HCT116 (cell line): ENCODE measurements at regions not wholly inside any gene's neighbourhood (a gene's known extent, or its start where the extent isn't known, plus 50 kb on each side); places are given as distances from the start of the nearest gene placed in this dataset.

Source experiments
- ATAC-seq: fragments of 200-7000 bp; cut with Tn5 transposase; 2 replicates; pipeline ENCODE4 v1.9.1; 2020; ENCODE audit warnings: mild to moderate bottlenecking, moderate library complexity
- BruUV-seq: library from RNA; stranded (reverse); fragments of 400-500 nt; replicated peaks from 2 replicates; lab custom pipeline; 2021; lab: Mats Ljungman, UMichigan
- CTCF ChIA-PET: fragments of 300-600 bp; sonication (Branson Sonifier 250); formaldehyde crosslinking; loops from one replicate; lab custom pipeline; 2021; ENCODE audit warnings: antibody characterized with exemption; lab: Charles Lee
- POLR2A ChIA-PET: fragments of 300-600, 350-600 bp; sonication (Branson Sonifier 250); formaldehyde crosslinking; loops from one replicate; lab custom pipeline; 2021; ENCODE audit warnings: antibody characterized with exemption; lab: Charles Lee
- RAD21 ChIA-PET, 2 experiments: fragments of 300-600 bp; sonication (Branson Sonifier 250); formaldehyde crosslinking; loops; one replicate each; lab custom pipeline; 2023; ENCODE audit warnings: low total read pairs in 2 of 2; ENCODE audit not compliant: uncharacterized antibody in 2 of 2, unreplicated experiment in 2 of 2, low non-redundant PET in 1 of 2; lab: Charles Lee
- DNase-seq: peaks from one replicate; pipeline ENCODE4 v3.0.0-alpha.2; 2010; ENCODE audit warnings: low read depth, low spot score
- H2AFZ ChIP-seq: fragments of 200-600 bp; shearing (Covaris generic), sonication (generic); 2 replicates; pipeline ENCODE4 v1.6.1; 2017; ENCODE audit warnings: low read depth, mixed run types, mixed read lengths, antibody characterized with exemption, low read length; ENCODE audit not compliant: poor library complexity, severe bottlenecking
- H3K27ac ChIP-seq: 2 replicates; pipeline ENCODE4 v1.5.1; 2012; ENCODE audit warnings: low read depth, low read length
- H3K27me3 ChIP-seq: fragments of 200-600 bp; sonication (generic); 2 replicates; pipeline ENCODE4 v1.6.1; 2016; ENCODE audit warnings: mixed run types, low read length, mixed read lengths; ENCODE audit not compliant: insufficient read depth
- H3K36me3 ChIP-seq, 2 experiments: fragments of 200-500 bp in 1 of 2; fragments of 200-600 bp in 1 of 2; sonication (Bioruptor generic) in 1 of 2; sonication (generic) in 1 of 2; 2 replicates each; pipeline versions ENCODE4 v1.5.1 to v1.6.1; 2014 to 2016; ENCODE audit warnings: low read length in 2 of 2, inconsistent platforms in 1 of 2, mixed read lengths in 1 of 2, mixed run types in 1 of 2; ENCODE audit not compliant: insufficient read depth in 2 of 2, control insufficient read depth in 1 of 2
- H3K4me1 ChIP-seq, 2 experiments: fragments of 200-600 bp in 1 of 2; sonication (generic) in 1 of 2; 2 replicates each; pipeline versions ENCODE4 v1.5.1 to v1.6.1; 2012 to 2017; ENCODE audit warnings: low read length in 2 of 2, inconsistent platforms in 1 of 2, mild to moderate bottlenecking in 1 of 2, mixed read lengths in 1 of 2, mixed run types in 1 of 2, moderate library complexity in 1 of 2; ENCODE audit not compliant: insufficient read depth in 2 of 2, control insufficient read depth in 1 of 2
- H3K4me2 ChIP-seq: fragments of 200-600 bp; sonication (generic); 2 replicates; pipeline ENCODE4 v1.6.1; 2017; ENCODE audit warnings: mixed run types, low read length, mixed read lengths
- H3K4me3 ChIP-seq, 2 experiments: fragments of 200-600 bp in 1 of 2; sonication (generic) in 1 of 2; replicated peaks in 1 of 2; 2 replicates each; pipeline ENCODE4 v1.5.1; 2011 to 2016; ENCODE audit warnings: low read length in 2 of 2, control low read depth in 1 of 2, low read depth in 1 of 2, mild to moderate bottlenecking in 1 of 2, mixed read lengths in 1 of 2, mixed run types in 1 of 2
- H3K79me2 ChIP-seq: fragments of 200-600 bp; sonication (generic); 2 replicates; pipeline ENCODE4 v1.6.1; 2017; ENCODE audit warnings: mild to moderate bottlenecking, mixed run types, low read length, moderate library complexity, mixed read lengths; ENCODE audit not compliant: insufficient read depth
- H3K9ac ChIP-seq: fragments of 200-600 bp; sonication (generic); 2 replicates; pipeline ENCODE4 v1.6.1; 2016; ENCODE audit warnings: low read length, mixed read lengths
- H3K9me2 ChIP-seq: fragments of 200-600 bp; sonication (generic), shearing (Covaris generic); 2 replicates; pipeline ENCODE4 v1.6.1; 2017; ENCODE audit warnings: mixed run types, mild to moderate bottlenecking, moderate library complexity; ENCODE audit not compliant: insufficient read depth
- H3K9me3 ChIP-seq, 2 experiments: fragments of 200-500 bp in 1 of 2; fragments of 200-600 bp in 1 of 2; sonication (Bioruptor generic) in 1 of 2; sonication (generic) in 1 of 2; 2 replicates each; pipeline ENCODE4 v1.6.1; 2014 to 2017; ENCODE audit warnings: low read length in 2 of 2, mixed read lengths in 2 of 2, inconsistent platforms in 1 of 2, low read depth in 1 of 2, mild to moderate bottlenecking in 1 of 2, mixed run types in 1 of 2, moderate library complexity in 1 of 2; ENCODE audit not compliant: control insufficient read depth in 1 of 2, insufficient read depth in 1 of 2
- H4K20me1 ChIP-seq: fragments of 200-600 bp; sonication (generic), shearing (Covaris generic); 2 replicates; pipeline ENCODE4 v1.6.1; 2017; ENCODE audit warnings: mixed run types, mild to moderate bottlenecking, moderate library complexity; ENCODE audit not compliant: insufficient read depth
- CBX3 ChIP-seq: IDR thresholded peaks from 2 replicates; pipeline ENCODE4 v1.6.1; 2012; ENCODE audit warnings: low read depth
- ELF1 ChIP-seq: IDR thresholded peaks from 2 replicates; pipeline ENCODE4 v1.6.1; 2012; ENCODE audit warnings: low read depth, borderline replicate concordance
- EZH2 ChIP-seq: fragments of 200-600 bp; sonication (generic); IDR thresholded peaks from 2 replicates; pipeline ENCODE4 v1.6.1; 2017; ENCODE audit warnings: antibody characterized with exemption, mixed run types
- FOSL1 ChIP-seq: IDR thresholded peaks from 2 replicates; pipeline ENCODE4 v1.6.1; 2012; ENCODE audit warnings: low read depth
- JUND ChIP-seq: IDR thresholded peaks from 2 replicates; pipeline ENCODE4 v1.6.1; 2012
- POLR2A ChIP-seq: IDR thresholded peaks from 2 replicates; pipeline ENCODE4 v1.7.0; 2011; ENCODE audit warnings: borderline replicate concordance; ENCODE audit not compliant: insufficient read depth, insufficient read length; ENCODE audit errors: extremely low read depth
- POLR2AphosphoS5 ChIP-seq: IDR thresholded peaks from 2 replicates; pipeline ENCODE4 v1.6.1; 2011; ENCODE audit warnings: mild to moderate bottlenecking, low read depth, low read length, moderate library complexity
- RAD21 ChIP-seq: IDR thresholded peaks from 2 replicates; pipeline ENCODE4 v1.6.1; 2012; ENCODE audit warnings: low read depth, mild to moderate bottlenecking
- SIN3A ChIP-seq: IDR thresholded peaks from 2 replicates; pipeline ENCODE4 v1.6.1; 2012; ENCODE audit warnings: low read depth
- SP1 ChIP-seq: IDR thresholded peaks from 2 replicates; pipeline ENCODE4 v1.6.1; 2012; ENCODE audit warnings: low read depth
- TCF7L2 ChIP-seq: IDR thresholded peaks from 2 replicates; pipeline ENCODE4 v1.7.0; 2011; ENCODE audit warnings: borderline replicate concordance, inconsistent platforms; ENCODE audit not compliant: insufficient read depth, insufficient read length; ENCODE audit errors: extremely low read depth
- ZFX ChIP-seq: fragments of 450-650 bp; IDR thresholded peaks from 2 replicates; pipeline ENCODE4 v1.6.1; 2017
- intact Hi-C: fragments of 100-400 bp; cut with micrococcal nuclease; formaldehyde crosslinking; loops from 2 replicates; pipeline ENCODE4 v1.10.0; 2022
- TF ChIP-seq, protein P1 (sequence below): IDR thresholded peaks from 2 replicates; pipeline ENCODE4 v1.6.1; 2012
- TF ChIP-seq, protein P2 (sequence below), 3 experiments: fragments of 200-600 bp in 1 of 3; sonication (generic) in 1 of 3; IDR thresholded peaks in 2 of 3; conservative IDR thresholded peaks in 1 of 3; 2 replicates each; pipeline ENCODE4 v1.5.1; 2012 to 2017; ENCODE audit warnings: low read depth in 2 of 3, low read length in 2 of 3, antibody characterized with exemption in 1 of 3, borderline replicate concordance in 1 of 3, control low read depth in 1 of 3, mild to moderate bottlenecking in 1 of 3, mixed read lengths in 1 of 3, mixed run types in 1 of 3, moderate library complexity in 1 of 3; ENCODE audit not compliant: insufficient read depth in 1 of 3
- TF ChIP-seq, protein P3 (sequence below): IDR thresholded peaks from 2 replicates; pipeline ENCODE4 v1.6.1; 2011; ENCODE audit warnings: mild to moderate bottlenecking, low read length, moderate library complexity; ENCODE audit not compliant: insufficient replicate concordance; ENCODE audit errors: extremely low read depth

DNA sequence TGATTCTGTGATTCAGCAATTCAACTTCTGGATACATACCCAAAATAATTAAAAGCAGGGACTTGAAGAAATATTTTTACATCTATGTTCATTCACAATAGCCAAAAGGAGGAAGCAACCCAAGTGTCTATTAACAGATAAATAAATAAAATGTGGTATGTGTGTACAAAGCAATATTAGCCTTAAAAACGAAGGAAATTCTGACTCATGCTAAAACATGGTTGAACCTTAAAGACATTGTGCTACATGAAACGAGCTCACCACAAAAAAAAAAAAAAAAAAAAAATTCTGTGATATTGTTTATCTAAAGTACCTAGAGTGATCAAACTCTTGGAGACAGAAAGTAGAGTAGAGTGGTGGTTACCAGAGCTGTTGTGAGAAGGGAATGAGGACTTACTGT, 54.8 kb upstream of the TFAP2D start:
- no peak for DNase-seq

DNA sequence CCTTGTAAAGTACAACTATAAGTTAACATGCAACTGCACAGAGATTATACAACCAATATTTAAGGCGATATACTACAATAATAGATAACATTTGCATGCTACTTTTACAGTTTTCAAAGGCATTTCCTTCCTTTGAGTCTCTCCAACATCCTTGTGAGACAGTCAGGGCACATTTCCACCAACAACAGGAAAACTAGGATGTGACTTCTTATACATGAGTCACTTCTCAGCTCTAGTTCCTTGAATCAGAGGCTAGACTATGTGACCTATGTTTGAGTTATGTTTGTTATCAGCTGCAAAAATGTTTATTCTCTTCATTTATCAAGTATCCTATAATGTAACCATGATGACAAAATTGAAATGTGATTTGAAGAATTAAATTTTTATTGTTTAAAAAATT, 51.7 kb upstream of the TFAP2D start:
- H2AFZ ChIP-seq = no peak overlapping the region
- no TSS peak for BruUV-seq
- H3K27me3 ChIP-seq = no peaks in the 10 kb centered on the region
- RAD21 ChIA-PET = no interaction called here
- H3K27ac ChIP-seq = no peak overlapping the region
- DNase-seq = no peak
- no peaks in the 10 kb centered on the region for H4K20me1 ChIP-seq
- H3K9ac ChIP-seq = no peak overlapping the region
- ATAC-seq = no peak
- H3K4me1 ChIP-seq = no peaks in the 10 kb centered on the region
- no peak overlapping the region for H3K4me3 ChIP-seq
- POLR2A ChIA-PET = no interaction called here
- H3K4me2 ChIP-seq = no peak overlapping the region
- intact Hi-C loops = no loop called here
- no peaks in the 10 kb centered on the region for H3K79me2 ChIP-seq
- no peaks in the 10 kb centered on the region for H3K9me2 ChIP-seq
- TF ChIP-seq TCF7L2 (no peak), POLR2AphosphoS5 (no peak), ELF1 (no peak), CBX3 (no peak), FOSL1 (no peak), ZFX (no peak), SIN3A (no peak), RAD21 (no peak), JUND (no peak)
- TF ChIP-seq, protein P1, sequence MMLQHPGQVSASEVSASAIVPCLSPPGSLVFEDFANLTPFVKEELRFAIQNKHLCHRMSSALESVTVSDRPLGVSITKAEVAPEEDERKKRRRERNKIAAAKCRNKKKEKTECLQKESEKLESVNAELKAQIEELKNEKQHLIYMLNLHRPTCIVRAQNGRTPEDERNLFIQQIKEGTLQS = no peak
- TF ChIP-seq, protein P2, sequence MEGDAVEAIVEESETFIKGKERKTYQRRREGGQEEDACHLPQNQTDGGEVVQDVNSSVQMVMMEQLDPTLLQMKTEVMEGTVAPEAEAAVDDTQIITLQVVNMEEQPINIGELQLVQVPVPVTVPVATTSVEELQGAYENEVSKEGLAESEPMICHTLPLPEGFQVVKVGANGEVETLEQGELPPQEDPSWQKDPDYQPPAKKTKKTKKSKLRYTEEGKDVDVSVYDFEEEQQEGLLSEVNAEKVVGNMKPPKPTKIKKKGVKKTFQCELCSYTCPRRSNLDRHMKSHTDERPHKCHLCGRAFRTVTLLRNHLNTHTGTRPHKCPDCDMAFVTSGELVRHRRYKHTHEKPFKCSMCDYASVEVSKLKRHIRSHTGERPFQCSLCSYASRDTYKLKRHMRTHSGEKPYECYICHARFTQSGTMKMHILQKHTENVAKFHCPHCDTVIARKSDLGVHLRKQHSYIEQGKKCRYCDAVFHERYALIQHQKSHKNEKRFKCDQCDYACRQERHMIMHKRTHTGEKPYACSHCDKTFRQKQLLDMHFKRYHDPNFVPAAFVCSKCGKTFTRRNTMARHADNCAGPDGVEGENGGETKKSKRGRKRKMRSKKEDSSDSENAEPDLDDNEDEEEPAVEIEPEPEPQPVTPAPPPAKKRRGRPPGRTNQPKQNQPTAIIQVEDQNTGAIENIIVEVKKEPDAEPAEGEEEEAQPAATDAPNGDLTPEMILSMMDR (IDR thresholded peaks at IDR 0.05 in 2 of 3, conservative IDR thresholded peaks at IDR 0.05 in 1 of 3; ENCODE audit: borderline replicate concordance in 1 of 3, insufficient read depth in 1 of 3, low read depth in 2 of 3, low read length in 2 of 3) = no peak
- TF ChIP-seq, protein P3, sequence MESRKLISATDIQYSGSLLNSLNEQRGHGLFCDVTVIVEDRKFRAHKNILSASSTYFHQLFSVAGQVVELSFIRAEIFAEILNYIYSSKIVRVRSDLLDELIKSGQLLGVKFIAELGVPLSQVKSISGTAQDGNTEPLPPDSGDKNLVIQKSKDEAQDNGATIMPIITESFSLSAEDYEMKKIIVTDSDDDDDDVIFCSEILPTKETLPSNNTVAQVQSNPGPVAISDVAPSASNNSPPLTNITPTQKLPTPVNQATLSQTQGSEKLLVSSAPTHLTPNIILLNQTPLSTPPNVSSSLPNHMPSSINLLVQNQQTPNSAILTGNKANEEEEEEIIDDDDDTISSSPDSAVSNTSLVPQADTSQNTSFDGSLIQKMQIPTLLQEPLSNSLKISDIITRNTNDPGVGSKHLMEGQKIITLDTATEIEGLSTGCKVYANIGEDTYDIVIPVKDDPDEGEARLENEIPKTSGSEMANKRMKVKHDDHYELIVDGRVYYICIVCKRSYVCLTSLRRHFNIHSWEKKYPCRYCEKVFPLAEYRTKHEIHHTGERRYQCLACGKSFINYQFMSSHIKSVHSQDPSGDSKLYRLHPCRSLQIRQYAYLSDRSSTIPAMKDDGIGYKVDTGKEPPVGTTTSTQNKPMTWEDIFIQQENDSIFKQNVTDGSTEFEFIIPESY = no peak
- H3K36me3 ChIP-seq = no peaks in the 10 kb centered on the region
- peaks cover 6 to 11% of the 10 kb centered on the region in 2 experiments; a peak in 2 of 4 replicates for H3K9me3 ChIP-seq
- CTCF ChIA-PET = no interaction called here

More for the DNA sequence above, 54.8 kb upstream of the TFAP2D start:
- no peak overlapping the region for H3K9ac ChIP-seq
- TF ChIP-seq SP1 (no peak), SIN3A (no peak), EZH2 (no peak), POLR2A (no peak), TCF7L2 (no peak)
- TF ChIP-seq, all 23 proteins: peak for 0
- no peaks in the 10 kb centered on the region for H3K9me2 ChIP-seq
- no peak for ATAC-seq
- H3K9me3 ChIP-seq = peaks cover 3 to 18% of the 10 kb centered on the region in 2 experiments; a peak in 2 of 4 replicates
- no peak overlapping the region for H3K27ac ChIP-seq
- no peaks in the 10 kb centered on the region for H3K79me2 ChIP-seq
- no peaks in the 10 kb centered on the region for H3K4me1 ChIP-seq
- intact Hi-C loops = no loop called here
- ChIA-PET POLR2A (no interaction called here), CTCF (no interaction called here), RAD21 (no interaction called here)
- no peak overlapping the region for H3K4me3 ChIP-seq
- no peaks in the 10 kb centered on the region for H3K27me3 ChIP-seq
- no peak overlapping the region for H2AFZ ChIP-seq
- no peaks in the 10 kb centered on the region for H4K20me1 ChIP-seq
- H3K36me3 ChIP-seq = no peaks in the 10 kb centered on the region
- H3K4me2 ChIP-seq = no peak overlapping the region
- BruUV-seq = no TSS peak
